ENCODE measurements at regions not wholly inside any gene's neighbourhood (a gene's known extent, or its start where the extent isn't known, plus 50 kb on each side); places are given as distances from the start of the nearest gene placed in this dataset.

GRCh38 chr6:9563568-9563967, 851.3 kb downstream of the TFAP2A start:
- intact Hi-C loops (cut with micrococcal nuclease; ENCODE audit: unreplicated experiment) (no loop called here), in situ Hi-C loops (cut with HindIII; ENCODE audit: low pct_unique_long_range_greater_than_20kb, low sequenced_read_pairs) (no loop called here)
- DNase-seq (ENCODE audit: low read depth, low spot score): no peak
- Histone ChIP-seq H3K27ac (ENCODE audit: low read length) (no peak overlapping the region), H3K4me1 (ENCODE audit: control insufficient read depth, insufficient read depth, low read length) (no peaks in the 10 kb centered on the region), H3K27me3 (ENCODE audit: control insufficient read depth, insufficient read depth, low read length) (no peaks in the 10 kb centered on the region), H3K4me3 (ENCODE audit: low read depth in 2 of 2, low read length in 2 of 2) (no peak overlapping the region), H3K36me3 (ENCODE audit: control insufficient read depth, insufficient read depth, low read length) (no peaks in the 10 kb centered on the region), H3K9me3 (ENCODE audit: control insufficient read depth, insufficient read depth, low read depth, low read length) (no peaks in the 10 kb centered on the region)
- TF ChIP-seq SIN3A (IDR thresholded peaks at IDR 0.05; ENCODE audit: borderline replicate concordance, insufficient read depth, low read depth, low read length) (no peak), TCF7L2 (IDR thresholded peaks at IDR 0.05; ENCODE audit: low read depth, low read length) (no peak), POLR2AphosphoS5 (IDR thresholded peaks at IDR 0.05; ENCODE audit: low read depth, low read length) (no peak), REST (IDR thresholded peaks at IDR 0.05; ENCODE audit: insufficient read depth in 1 of 2, low read depth in 2 of 2, low read length in 1 of 2) (no peak), CTCF (IDR thresholded peaks at IDR 0.05) (no peak)
- BruUV-seq (replicated peaks): no TSS peak
- ChIA-PET POLR2A (no interaction called here), CTCF (interaction anchor here (0.6 kb wide), 1 partner anchor 1432 kb away, joined by 8 read pairs; no protein-coding TSS in a partner anchor)
- no peak for ATAC-seq

- no peaks in the 10 kb centered on the region for H3K27me3 ChIP-seq (ENCODE audit: control insufficient read depth, insufficient read depth, low read length)
- CTCF ChIA-PET: no interaction called here
- in situ Hi-C loops (cut with HindIII; ENCODE audit: low pct_unique_long_range_greater_than_20kb, low sequenced_read_pairs) (no loop called here), intact Hi-C loops (cut with micrococcal nuclease; ENCODE audit: unreplicated experiment) (no loop called here)
- no peak for DNase-seq (ENCODE audit: low read depth, low spot score)
- no peaks in the 10 kb centered on the region for H3K36me3 ChIP-seq (ENCODE audit: control insufficient read depth, insufficient read depth, low read length)
- peaks cover 8% of the 10 kb centered on the region; the same call in 1 of the 2 replicates for H3K9me3 ChIP-seq (ENCODE audit: control insufficient read depth, insufficient read depth, low read depth, low read length)
- no peak for ATAC-seq
- H3K4me3 ChIP-seq (ENCODE audit: low read depth in 2 of 2, low read length in 2 of 2): no peak overlapping the region
- TF ChIP-seq REST (IDR thresholded peaks at IDR 0.05; ENCODE audit: insufficient read depth in 1 of 2, low read depth in 2 of 2, low read length in 1 of 2): no peak
- no peak for TF ChIP-seq TCF7L2 (IDR thresholded peaks at IDR 0.05; ENCODE audit: low read depth, low read length)
- TF ChIP-seq CTCF (IDR thresholded peaks at IDR 0.05): no peak
- no peak for TF ChIP-seq POLR2AphosphoS5 (IDR thresholded peaks at IDR 0.05; ENCODE audit: low read depth, low read length)
- TF ChIP-seq SIN3A (IDR thresholded peaks at IDR 0.05; ENCODE audit: borderline replicate concordance, insufficient read depth, low read depth, low read length): no peak
- no peaks in the 10 kb centered on the region for H3K4me1 ChIP-seq (ENCODE audit: control insufficient read depth, insufficient read depth, low read length)
- no TSS peak for BruUV-seq (replicated peaks)
- no peak overlapping the region for H3K27ac ChIP-seq (ENCODE audit: low read length)
- POLR2A ChIA-PET: no interaction called here
These were observed 860.1 kb downstream of the TFAP2A start for GRCh38 chr6:9554806-9555205.

Data from Panc1 (cell line).